SK-N-MC (cell line): ENCODE measurements at regions not wholly inside any gene's neighbourhood (a gene's known extent, or its start where the extent isn't known, plus 50 kb on each side); places are given as distances from the start of the nearest gene placed in this dataset.

Experiments
- EZH2 ChIP-seq: fragments of 200-600 bp; sonication (generic); IDR thresholded peaks from one replicate; pipeline ENCODE4 v1.6.1; 2017; ENCODE audit warnings: antibody characterized with exemption
- FOXP2 ChIP-seq: optimal IDR thresholded peaks from 2 replicates; pipeline ENCODE3; 2011; ENCODE audit warnings: mild to moderate bottlenecking, moderate library complexity; ENCODE audit not compliant: insufficient read depth; ENCODE audit errors: extremely low read length, control extremely low read depth
- POLR2AphosphoS5 ChIP-seq: IDR thresholded peaks from 2 replicates; pipeline ENCODE4 v1.6.1; 2012; ENCODE audit warnings: mild to moderate bottlenecking, low read depth, low read length, borderline replicate concordance

- TF ChIP-seq EZH2 (no peak), POLR2AphosphoS5 (no peak), FOXP2 (no peak)
Observed at GRCh38 chr9:79060766-79061165, 511.0 kb upstream of the TLE4 start.
